ENCODE measurements at regions not wholly inside any gene's neighbourhood (a gene's known extent, or its start where the extent isn't known, plus 50 kb on each side); places are given as distances from the start of the nearest gene placed in this dataset.

- TF ChIP-seq CTCF (conservative IDR thresholded peaks at IDR 0.05 in 1 of 2, IDR thresholded peaks at IDR 0.05 in 1 of 2; ENCODE audit: low read depth in 1 of 2, low read length in 2 of 2), result no peak
- no peak for TF ChIP-seq EZH2 (IDR thresholded peaks at IDR 0.05; ENCODE audit: low read length, missing control alignments)
Measured at GRCh38 chr20:33918662-33919061, 75.0 kb upstream of the RALY start.

Data from fibroblast of lung (primary cell).